Parathyroid adenoma (tissue), 2 donors: ENCODE measurements at regions not wholly inside any gene's neighbourhood (a gene's known extent, or its start where the extent isn't known, plus 50 kb on each side); places are given as distances from the start of the nearest gene placed in this dataset.
A peak's percentile ranks its signal among the peaks of the same experiment; 100 is the strongest.

Experiments
- H2AFZ ChIP-seq: fragments of 300-600 bp; sonication (generic); one replicate; pipeline ENCODE4 v1.7.0; 2017; ENCODE audit warnings: antibody characterized with exemption, mild to moderate bottlenecking
- H3K27ac ChIP-seq: fragments of 300-600 bp; sonication (generic); one replicate; pipeline ENCODE4 v1.7.0; 2017
- H3K27me3 ChIP-seq: fragments of 300-600 bp; sonication (generic); one replicate; pipeline ENCODE4 v1.7.0; 2017; ENCODE audit warnings: low read length; ENCODE audit not compliant: control insufficient read depth, insufficient read depth
- H3K36me3 ChIP-seq: fragments of 300-600 bp; sonication (generic); one replicate; pipeline ENCODE4 v1.7.0; 2017; ENCODE audit warnings: low read length; ENCODE audit not compliant: control insufficient read depth, insufficient read depth
- H3K4me1 ChIP-seq: fragments of 300-600 bp; sonication (generic); one replicate; pipeline ENCODE4 v1.7.0; 2017; ENCODE audit warnings: control low read depth
- H3K4me2 ChIP-seq: fragments of 300-600 bp; sonication (generic); one replicate; pipeline ENCODE4 v1.7.0; 2017; ENCODE audit warnings: low read length
- H3K4me3 ChIP-seq: fragments of 300-600 bp; sonication (generic); one replicate; pipeline ENCODE4 v1.7.0; 2017; ENCODE audit warnings: low read depth, low read length
- H3K79me2 ChIP-seq: fragments of 300-600 bp; sonication (generic); one replicate; pipeline ENCODE4 v1.7.0; 2017; ENCODE audit warnings: control low read depth
- H3K9ac ChIP-seq: fragments of 300-600 bp; sonication (generic); one replicate; pipeline ENCODE4 v1.7.0; 2017; ENCODE audit warnings: mild to moderate bottlenecking
- H3K9me3 ChIP-seq: fragments of 300-600 bp; sonication (generic); one replicate; pipeline ENCODE4 v1.7.0; 2017; ENCODE audit warnings: low read length; ENCODE audit not compliant: control insufficient read depth
- CTCF ChIP-seq: fragments of 300-600 bp; sonication (generic); IDR thresholded peaks from one replicate; pipeline ENCODE4 v1.7.0; 2017; ENCODE audit warnings: antibody characterized with exemption, mild to moderate bottlenecking
- donor health status: primary hyperparathyroidism.

GRCh38 chr14:106037380-106037779 lies 511.0 kb downstream of the TMEM121 start:
- no peak overlapping the region for H3K4me3 ChIP-seq
- H3K9ac ChIP-seq, result no peak overlapping the region
- no peaks in the 10 kb centered on the region for H3K4me1 ChIP-seq
- no peak overlapping the region for H2AFZ ChIP-seq
- no peaks in the 10 kb centered on the region for H3K36me3 ChIP-seq
- no peak overlapping the region for H3K27ac ChIP-seq
- TF ChIP-seq CTCF, result no peak
- H3K79me2 ChIP-seq, result no peaks in the 10 kb centered on the region
- H3K4me2 ChIP-seq, result no peak overlapping the region
- no peaks in the 10 kb centered on the region for H3K27me3 ChIP-seq
- no peaks in the 10 kb centered on the region for H3K9me3 ChIP-seq

GRCh38 chr14:106038263-106038662 lies 511.9 kb downstream of the TMEM121 start:
- H3K27me3 ChIP-seq, result no peaks in the 10 kb centered on the region

GRCh38 chr14:106039400-106039799 lies 513.0 kb downstream of the TMEM121 start:
- no peak overlapping the region for H2AFZ ChIP-seq
- no peak overlapping the region for H3K9ac ChIP-seq
- no peak overlapping the region for H3K4me3 ChIP-seq
- H3K36me3 ChIP-seq, result no peaks in the 10 kb centered on the region
- no peaks in the 10 kb centered on the region for H3K27me3 ChIP-seq
- H3K4me2 ChIP-seq, result no peak overlapping the region
- H3K4me1 ChIP-seq, result no peaks in the 10 kb centered on the region
- H3K27ac ChIP-seq, result no peak overlapping the region
- no peak for TF ChIP-seq CTCF
- no peaks in the 10 kb centered on the region for H3K79me2 ChIP-seq
- H3K9me3 ChIP-seq, result no peaks in the 10 kb centered on the region

More at GRCh38 chr14:106038263-106038662, 511.9 kb downstream of the TMEM121 start:
- H3K4me2 ChIP-seq, result no peak overlapping the region
- no peak for TF ChIP-seq CTCF
- no peaks in the 10 kb centered on the region for H3K79me2 ChIP-seq
- H2AFZ ChIP-seq, result no peak overlapping the region
- H3K4me3 ChIP-seq, result no peak overlapping the region
- no peaks in the 10 kb centered on the region for H3K9me3 ChIP-seq
- no peaks in the 10 kb centered on the region for H3K4me1 ChIP-seq
- no peaks in the 10 kb centered on the region for H3K36me3 ChIP-seq
- no peak overlapping the region for H3K9ac ChIP-seq
- H3K27ac ChIP-seq, result no peak overlapping the region

- peaks cover 3% of the 10 kb centered on the region for H3K27me3 ChIP-seq
- no peaks in the 10 kb centered on the region for H3K79me2 ChIP-seq
- no peak overlapping the region for H3K9ac ChIP-seq
- TF ChIP-seq CTCF, result no peak
- no peaks in the 10 kb centered on the region for H3K36me3 ChIP-seq
- H2AFZ ChIP-seq, result no peak overlapping the region
- H3K27ac ChIP-seq, result no peak overlapping the region
- H3K4me1 ChIP-seq, result no peaks in the 10 kb centered on the region
- no peak overlapping the region for H3K4me2 ChIP-seq
- no peaks in the 10 kb centered on the region for H3K9me3 ChIP-seq
- H3K4me3 ChIP-seq, result no peak overlapping the region
These were observed 518.1 kb downstream of the TMEM121 start for GRCh38 chr14:106044515-106044914.

- Histone ChIP-seq H2AFZ (no peak overlapping the region), H3K9me3 (no peaks in the 10 kb centered on the region), H3K36me3 (no peaks in the 10 kb centered on the region), H3K9ac (no peak overlapping the region), H3K27ac (no peak overlapping the region), H3K27me3 (peaks cover 3% of the 10 kb centered on the region), H3K4me2 (no peak overlapping the region), H3K79me2 (no peaks in the 10 kb centered on the region), H3K4me3 (no peak overlapping the region), H3K4me1 (no peaks in the 10 kb centered on the region)
- peak; percentile 28 for TF ChIP-seq CTCF
These were observed 518.7 kb downstream of the TMEM121 start for GRCh38 chr14:106044949-106045596.
